Smooth muscle cell (in vitro differentiated cells): ENCODE measurements at regions not wholly inside any gene's neighbourhood (a gene's known extent, or its start where the extent isn't known, plus 50 kb on each side); places are given as distances from the start of the nearest gene placed in this dataset.

Experiments
- DNase-seq: peaks from one replicate; lab custom pipeline; 2025; ENCODE audit not compliant: unreplicated experiment; lab: John Stamatoyannopoulos, UW
- H2AFZ ChIP-seq: fragments of 200-600 bp; sonication (generic); 2 replicates; pipeline ENCODE4 v1.6.0; 2016; ENCODE audit warnings: antibody characterized with exemption, low read depth, mild to moderate bottlenecking
- H3F3A ChIP-seq: fragments of 200-600 bp; sonication (generic); 2 replicates; pipeline ENCODE4 v1.6.0; 2017; ENCODE audit warnings: antibody characterized with exemption, low read depth
- H3K27ac ChIP-seq: fragments of 200-600 bp; sonication (generic); 2 replicates; pipeline ENCODE4 v1.5.1; 2016; ENCODE audit warnings: low read depth, mild to moderate bottlenecking
- H3K27me3 ChIP-seq: fragments of 200-600 bp; sonication (generic); 2 replicates; pipeline ENCODE4 v1.6.1; 2016; ENCODE audit warnings: low read depth, mild to moderate bottlenecking
- H3K36me3 ChIP-seq: fragments of 200-600 bp; sonication (generic); 2 replicates; pipeline ENCODE4 v1.5.1; 2016; ENCODE audit warnings: low read depth
- H3K4me1 ChIP-seq: fragments of 200-600 bp; sonication (generic); 2 replicates; pipeline ENCODE4 v1.5.1; 2016; ENCODE audit warnings: low read depth
- H3K4me2 ChIP-seq: fragments of 200-600 bp; sonication (generic); 2 replicates; pipeline ENCODE4 v1.6.0; 2016; ENCODE audit warnings: mild to moderate bottlenecking
- H3K4me3 ChIP-seq: fragments of 200-600 bp; sonication (generic); 2 replicates; pipeline ENCODE4 v1.5.1; 2016; ENCODE audit warnings: mild to moderate bottlenecking
- H3K79me2 ChIP-seq: fragments of 200-600 bp; sonication (generic); 2 replicates; pipeline ENCODE4 v1.6.0; 2016; ENCODE audit warnings: low read depth, mild to moderate bottlenecking
- H3K9ac ChIP-seq: fragments of 200-600 bp; sonication (generic); 2 replicates; pipeline ENCODE4 v1.6.0; 2016; ENCODE audit warnings: low read depth
- H3K9me3 ChIP-seq: fragments of 200-600 bp; sonication (generic); replicated peaks from 2 replicates; pipeline ENCODE4 v1.5.1; 2016; ENCODE audit warnings: low read depth
- H4K20me1 ChIP-seq: fragments of 200-600 bp; sonication (generic); 2 replicates; pipeline ENCODE4 v1.6.0; 2016; ENCODE audit warnings: low read depth
- CTCF ChIP-seq: fragments of 200-600 bp; sonication (generic); IDR thresholded peaks from 2 replicates; pipeline ENCODE4 v1.5.1; 2017; ENCODE audit warnings: borderline replicate concordance, mild to moderate bottlenecking, antibody characterized with exemption; ENCODE audit not compliant: insufficient read depth, poor library complexity, severe bottlenecking
- WGBS: methylation state at CpG from one replicate; pipeline ENCODE4 v1.1.7; 2016; ENCODE audit warnings: low lambda C conversion rate; 5-methylcytosine and 5-hydroxymethylcytosine counted together

GRCh38 chr4:133641191-133641590, 492.1 kb downstream of the PCDH10 start:
- DNase-seq = no peak
- no peaks in the 10 kb centered on the region for H4K20me1 ChIP-seq
- no peaks in the 10 kb centered on the region for H3K27me3 ChIP-seq
- no peaks in the 10 kb centered on the region for H3K9me3 ChIP-seq
- TF ChIP-seq CTCF = no peak
- peaks cover 20% of the 10 kb centered on the region for H3K4me1 ChIP-seq
- peak overlapping the region; percentile 31 for H3K4me2 ChIP-seq
- H3K79me2 ChIP-seq = no peaks in the 10 kb centered on the region
- peaks cover 3% of the 10 kb centered on the region for H3K36me3 ChIP-seq
- no peak overlapping the region for H3K4me3 ChIP-seq
- H3K27ac ChIP-seq = no peak overlapping the region
- H2AFZ ChIP-seq = peak overlapping the region; percentile 76
- no peaks in the 10 kb centered on the region for H3F3A ChIP-seq
- WGBS = 10% methylated on average over 2 of the region's 2 CpGs
- no peak overlapping the region for H3K9ac ChIP-seq

GRCh38 chr4:133638751-133639150, 489.7 kb downstream of the PCDH10 start:
- Histone ChIP-seq H3F3A (no peaks in the 10 kb centered on the region), H3K4me1 (peaks cover 20% of the 10 kb centered on the region), H3K4me2 (no peak overlapping the region), H4K20me1 (no peaks in the 10 kb centered on the region), H3K36me3 (peaks cover 9% of the 10 kb centered on the region), H3K27me3 (no peaks in the 10 kb centered on the region), H3K27ac (no peak overlapping the region), H2AFZ (no peak overlapping the region), H3K79me2 (no peaks in the 10 kb centered on the region), H3K9me3 (no peaks in the 10 kb centered on the region), H3K9ac (no peak overlapping the region), H3K4me3 (no peak overlapping the region)
- TF ChIP-seq CTCF = no peak
- DNase-seq = no peak
- 83% methylated on average over 2 of the region's 2 CpGs for WGBS

- Histone ChIP-seq H3K27ac (no peak overlapping the region), H3K9ac (no peak overlapping the region), H3K4me3 (no peak overlapping the region), H3K79me2 (no peaks in the 10 kb centered on the region), H2AFZ (no peak overlapping the region), H3K4me1 (peaks cover 13% of the 10 kb centered on the region), H3K4me2 (no peak overlapping the region), H3K9me3 (no peaks in the 10 kb centered on the region), H3F3A (no peaks in the 10 kb centered on the region), H4K20me1 (no peaks in the 10 kb centered on the region), H3K27me3 (no peaks in the 10 kb centered on the region), H3K36me3 (peaks cover 9% of the 10 kb centered on the region)
- WGBS = 91% methylated on average over 2 of the region's 2 CpGs
- no peak for TF ChIP-seq CTCF
- no peak for DNase-seq
Observed at GRCh38 chr4:133637161-133637560, 488.1 kb downstream of the PCDH10 start.

GRCh38 chr4:133624744-133625143, 475.6 kb downstream of the PCDH10 start:
- peak overlapping the region; percentile 39 for H2AFZ ChIP-seq
- no peaks in the 10 kb centered on the region for H3K4me1 ChIP-seq
- no peak for TF ChIP-seq CTCF
- no peak overlapping the region for H3K4me2 ChIP-seq
- no peak overlapping the region for H3K27ac ChIP-seq
- H3K4me3 ChIP-seq = no peak overlapping the region
- H4K20me1 ChIP-seq = no peaks in the 10 kb centered on the region
- no peaks in the 10 kb centered on the region for H3K9me3 ChIP-seq
- H3K79me2 ChIP-seq = no peaks in the 10 kb centered on the region
- no peaks in the 10 kb centered on the region for H3K36me3 ChIP-seq
- no peak for DNase-seq
- H3K27me3 ChIP-seq = no peaks in the 10 kb centered on the region
- H3F3A ChIP-seq = no peaks in the 10 kb centered on the region
- WGBS = 33% methylated on average over 3 of the region's 3 CpGs
- no peak overlapping the region for H3K9ac ChIP-seq
